NCI-H2196 (cell line): ENCODE measurements at regions not wholly inside any gene's neighbourhood (a gene's known extent, or its start where the extent isn't known, plus 50 kb on each side); places are given as distances from the start of the nearest gene placed in this dataset.
A peak's percentile ranks its signal among the peaks of the same experiment; 100 is the strongest.

Experiments
- DNase-seq: peaks from one replicate; lab custom pipeline; 2025; ENCODE audit not compliant: unreplicated experiment; lab: John Stamatoyannopoulos, UW

GRCh38 chr11:119496997-119497396 lies 74.0 kb upstream of the THY1 start:
- no peak for DNase-seq

GRCh38 chr11:119496469-119496868 lies 73.5 kb upstream of the THY1 start:
- DNase-seq = no peak

GRCh38 chr11:119493712-119494111 lies 70.7 kb upstream of the THY1 start:
- no peak for DNase-seq

GRCh38 chr11:119491753-119492510 lies 69.0 kb upstream of the THY1 start:
- DNase-seq = peak; percentile 69

- DNase-seq = no peak
Observed at GRCh38 chr11:119490253-119491006, 67.5 kb upstream of the THY1 start.

GRCh38 chr11:119489087-119489486 lies 66.1 kb upstream of the THY1 start:
- no peak for DNase-seq

- no peak for DNase-seq
Observed at GRCh38 chr11:119488256-119488995, 65.5 kb upstream of the THY1 start.

GRCh38 chr11:119486691-119487259 lies 63.8 kb upstream of the THY1 start:
- DNase-seq = no peak

- no peak for DNase-seq
Observed at GRCh38 chr11:119486016-119486415, 63.0 kb upstream of the THY1 start.

- no peak for DNase-seq
Observed at GRCh38 chr11:119484741-119485605, 62.0 kb upstream of the THY1 start.

- DNase-seq = no peak
Observed at GRCh38 chr11:119483881-119484371, 61.0 kb upstream of the THY1 start.

- DNase-seq = no peak
Observed at GRCh38 chr11:119483341-119483880, 60.4 kb upstream of the THY1 start.

GRCh38 chr11:119482521-119483011 lies 59.6 kb upstream of the THY1 start:
- DNase-seq = no peak

GRCh38 chr11:119481667-119482400 lies 58.9 kb upstream of the THY1 start:
- no peak for DNase-seq

- DNase-seq = peak; percentile 81
Observed at GRCh38 chr11:119481021-119481666, 58.2 kb upstream of the THY1 start.

- DNase-seq = no peak
Observed at GRCh38 chr11:119480380-119481020, 57.5 kb upstream of the THY1 start.

- DNase-seq = no peak
Observed at GRCh38 chr11:119479685-119480275, 56.8 kb upstream of the THY1 start.
